ENCODE measurements at regions not wholly inside any gene's neighbourhood (a gene's known extent, or its start where the extent isn't known, plus 50 kb on each side); places are given as distances from the start of the nearest gene placed in this dataset.
"Not testable (repeated sequence)": the region's sequence is repeated elsewhere in the genome, so short reads cannot be mapped to it uniquely, and the experiment has no call there.

DNA sequence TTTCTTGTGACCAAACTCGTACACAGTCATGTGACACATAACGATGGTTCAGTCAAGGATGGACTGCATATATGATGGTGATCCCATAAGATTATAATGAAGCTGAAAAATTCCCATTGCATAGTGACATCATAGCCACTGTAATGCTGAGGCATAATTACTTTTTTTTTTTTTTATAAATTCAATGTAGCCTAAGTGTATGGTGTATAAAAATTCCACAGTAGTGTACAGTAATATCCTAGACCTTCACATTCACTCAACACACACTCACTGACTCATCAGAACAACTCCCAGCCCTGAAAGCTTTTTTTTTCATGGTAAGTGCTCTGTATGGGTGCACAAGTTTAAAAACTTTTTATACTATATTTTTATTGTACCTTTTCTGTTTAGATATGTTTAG is 105.0 kb downstream of the AREG start:
- H2AFZ ChIP-seq (ENCODE audit: low read depth, low read length), result no peak overlapping the region
- H3K9me3 ChIP-seq (ENCODE audit: low read length), result no peaks in the 10 kb centered on the region
- H3K4me1 ChIP-seq (ENCODE audit: insufficient read depth, low read length), result no peaks in the 10 kb centered on the region
- H3K36me3 ChIP-seq (ENCODE audit: insufficient read depth, low read length), result no peaks in the 10 kb centered on the region
- no peaks in the 10 kb centered on the region for H3K27me3 ChIP-seq (ENCODE audit: insufficient read depth, low read length)
- no peak overlapping the region for H3K4me3 ChIP-seq (ENCODE audit: low read length)

DNA sequence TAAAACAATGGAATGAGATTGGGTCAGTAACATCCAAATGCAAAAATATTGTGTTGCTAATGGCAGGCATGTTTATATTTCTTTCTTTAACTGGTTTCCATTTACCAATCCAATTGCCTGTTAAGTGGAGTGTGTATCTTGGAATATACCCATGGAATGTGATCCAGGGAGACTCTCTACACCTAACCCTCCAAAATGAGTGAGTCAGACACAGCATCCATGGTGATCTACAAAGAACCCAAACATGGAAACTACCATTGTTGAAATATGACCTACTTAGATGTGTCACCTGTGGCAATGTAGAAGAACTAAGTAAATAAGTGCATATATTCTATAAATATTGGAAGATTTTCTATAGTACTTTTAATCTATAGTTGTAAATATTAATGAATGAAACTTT is 110.3 kb downstream of the AREG start:
- no peaks in the 10 kb centered on the region for H3K4me1 ChIP-seq (ENCODE audit: insufficient read depth, low read length)
- no peaks in the 10 kb centered on the region for H3K27me3 ChIP-seq (ENCODE audit: insufficient read depth, low read length)
- no peak overlapping the region for H3K4me3 ChIP-seq (ENCODE audit: low read length)
- H3K9me3 ChIP-seq (ENCODE audit: low read length), result no peaks in the 10 kb centered on the region
- no peak overlapping the region for H2AFZ ChIP-seq (ENCODE audit: low read depth, low read length)
- no peaks in the 10 kb centered on the region for H3K36me3 ChIP-seq (ENCODE audit: insufficient read depth, low read length)

DNA sequence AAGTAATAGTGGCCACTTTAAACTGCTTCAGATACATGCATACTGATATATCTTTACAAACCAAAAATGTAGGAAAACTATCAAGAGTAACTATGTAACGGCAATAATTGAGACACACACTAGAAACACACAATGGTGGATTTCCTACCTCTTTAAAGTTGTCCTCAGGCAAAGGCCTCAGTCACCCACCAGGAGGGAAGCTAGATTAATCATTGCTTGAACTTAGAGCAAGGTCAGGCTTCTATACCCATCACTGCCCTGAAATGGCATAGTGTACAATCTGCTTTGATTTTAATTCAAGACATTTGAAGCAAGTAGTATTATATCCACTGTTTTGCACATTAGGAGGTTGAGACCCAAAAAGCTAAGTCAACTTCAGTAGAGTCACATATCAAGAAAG is 110.9 kb downstream of the AREG start:
- Histone ChIP-seq H3K4me3 (ENCODE audit: low read length) (no peak overlapping the region), H3K36me3 (ENCODE audit: insufficient read depth, low read length) (no peaks in the 10 kb centered on the region), H3K9me3 (ENCODE audit: low read length) (no peaks in the 10 kb centered on the region), H2AFZ (ENCODE audit: low read depth, low read length) (no peak overlapping the region), H3K27me3 (ENCODE audit: insufficient read depth, low read length) (no peaks in the 10 kb centered on the region), H3K4me1 (ENCODE audit: insufficient read depth, low read length) (no peaks in the 10 kb centered on the region)

DNA sequence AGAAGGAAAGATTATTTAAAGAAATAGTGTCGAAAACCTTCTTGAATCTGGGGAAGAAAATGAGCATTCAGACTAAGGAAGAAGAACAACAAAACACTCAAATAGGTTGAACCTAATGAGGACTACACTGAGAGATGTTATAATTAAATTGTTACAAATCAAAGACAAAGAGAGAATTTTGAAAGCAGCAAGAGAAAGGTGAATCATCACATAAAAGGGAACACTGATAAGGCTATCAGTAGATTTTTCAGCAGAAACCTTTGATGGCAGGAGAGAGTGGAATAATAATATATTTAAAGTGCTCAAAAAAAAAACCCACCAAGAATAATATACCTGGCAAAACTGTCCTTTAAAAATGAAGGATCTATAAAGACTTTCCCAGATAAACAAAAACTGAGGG is 114.9 kb downstream of the AREG start:
- Histone ChIP-seq H2AFZ (ENCODE audit: low read depth, low read length) (no peak overlapping the region), H3K27me3 (ENCODE audit: insufficient read depth, low read length) (no peaks in the 10 kb centered on the region), H3K9me3 (ENCODE audit: low read length) (no peaks in the 10 kb centered on the region), H3K4me3 (ENCODE audit: low read length) (no peak overlapping the region), H3K4me1 (ENCODE audit: insufficient read depth, low read length) (no peaks in the 10 kb centered on the region), H3K36me3 (ENCODE audit: insufficient read depth, low read length) (no peaks in the 10 kb centered on the region)

DNA sequence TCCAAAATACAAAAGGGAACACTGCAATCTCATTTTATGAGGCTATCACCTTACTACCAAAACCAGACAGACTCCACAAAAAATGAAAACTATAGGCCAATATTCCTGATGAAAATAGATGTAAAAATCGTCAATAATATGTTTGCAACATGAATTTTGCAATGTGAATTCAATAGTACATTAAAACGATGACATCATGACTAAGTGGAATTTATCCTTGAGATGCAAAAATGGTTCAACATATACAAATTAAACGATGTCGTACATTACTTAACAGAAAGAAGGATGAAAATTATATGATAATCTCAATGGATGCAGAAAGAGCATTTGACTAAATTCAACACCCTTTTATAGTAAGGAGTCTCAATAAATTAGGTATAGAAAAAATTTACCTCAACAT is 123.0 kb downstream of the AREG start:
- Histone ChIP-seq H3K36me3 (ENCODE audit: insufficient read depth, low read length) (no peaks in the 10 kb centered on the region), H3K27me3 (ENCODE audit: insufficient read depth, low read length) (no peaks in the 10 kb centered on the region), H2AFZ (ENCODE audit: low read depth, low read length) (no peak overlapping the region), H3K9me3 (ENCODE audit: low read length) (no peaks in the 10 kb centered on the region), H3K4me3 (ENCODE audit: low read length) (no peak overlapping the region), H3K4me1 (ENCODE audit: insufficient read depth, low read length) (no peaks in the 10 kb centered on the region)

DNA sequence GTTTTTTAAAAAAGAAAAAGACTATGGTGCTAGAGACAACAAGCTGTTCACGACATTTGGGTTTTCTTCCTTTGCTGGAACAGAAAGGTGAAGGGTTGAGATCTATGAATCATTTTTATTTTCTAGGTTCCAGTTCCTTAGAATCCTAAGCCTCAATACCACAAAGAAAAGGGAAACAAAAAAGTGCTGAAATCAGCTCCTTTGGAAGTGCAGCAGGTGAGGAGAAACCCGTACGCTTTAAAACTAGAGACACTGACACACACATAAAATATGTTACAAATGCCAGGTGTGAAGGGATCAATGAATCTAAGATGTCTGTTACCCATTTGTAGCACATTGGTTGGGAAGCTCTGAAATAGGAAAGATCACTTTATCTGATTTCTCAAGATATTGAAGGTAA is 125.2 kb downstream of the AREG start:
- H3K9me3 ChIP-seq (ENCODE audit: low read length), result no peaks in the 10 kb centered on the region
- no peaks in the 10 kb centered on the region for H3K4me1 ChIP-seq (ENCODE audit: insufficient read depth, low read length)
- no peaks in the 10 kb centered on the region for H3K36me3 ChIP-seq (ENCODE audit: insufficient read depth, low read length)
- H2AFZ ChIP-seq (ENCODE audit: low read depth, low read length), result no peak overlapping the region
- no peak overlapping the region for H3K4me3 ChIP-seq (ENCODE audit: low read length)
- no peaks in the 10 kb centered on the region for H3K27me3 ChIP-seq (ENCODE audit: insufficient read depth, low read length)

DNA sequence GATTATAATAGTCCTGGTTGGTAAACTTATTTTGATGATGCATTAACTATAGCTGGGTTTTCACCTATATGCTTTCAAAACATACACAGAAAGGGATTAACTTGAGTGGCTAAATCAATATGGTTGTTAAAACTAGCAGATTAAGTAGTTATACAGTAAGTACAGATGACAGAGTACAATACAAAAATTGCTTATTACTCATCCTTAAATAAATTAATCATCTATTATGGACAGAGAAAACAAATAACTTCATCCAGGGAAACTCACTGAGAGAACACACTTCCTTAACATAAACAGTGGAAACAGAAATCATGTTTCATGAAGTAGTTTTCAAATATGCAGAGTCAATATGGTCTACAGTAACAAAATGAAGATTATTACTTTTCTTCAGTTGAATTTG is 133.4 kb downstream of the AREG start:
- Histone ChIP-seq H2AFZ (ENCODE audit: low read depth, low read length) (no peak overlapping the region), H3K27me3 (ENCODE audit: insufficient read depth, low read length) (no peaks in the 10 kb centered on the region), H3K9me3 (ENCODE audit: low read length) (no peaks in the 10 kb centered on the region), H3K36me3 (ENCODE audit: insufficient read depth, low read length) (no peaks in the 10 kb centered on the region), H3K4me1 (ENCODE audit: insufficient read depth, low read length) (no peaks in the 10 kb centered on the region), H3K4me3 (ENCODE audit: low read length) (no peak overlapping the region)

DNA sequence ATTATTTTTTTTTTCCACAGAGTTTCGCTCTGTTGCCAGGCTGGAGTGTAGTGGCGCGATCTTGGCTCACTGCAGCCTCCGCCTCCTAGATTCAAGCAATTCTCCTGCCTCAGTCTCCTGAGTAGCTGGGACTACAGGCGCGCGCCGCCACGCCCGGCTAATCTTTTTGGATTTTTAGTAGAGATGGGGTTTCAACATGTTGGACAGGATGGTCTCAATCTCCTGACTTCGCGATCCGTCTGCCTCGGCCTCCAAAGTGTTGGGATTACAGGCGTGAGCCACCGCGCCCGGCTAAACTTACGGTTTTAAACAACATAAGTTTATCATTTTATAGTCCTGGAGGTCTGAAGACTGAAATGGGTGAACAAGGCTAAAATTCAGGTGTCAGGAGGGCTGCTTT is 133.9 kb downstream of the AREG start:
- H3K27me3 ChIP-seq (ENCODE audit: insufficient read depth, low read length); H2AFZ ChIP-seq (ENCODE audit: low read depth, low read length); H3K36me3 ChIP-seq (ENCODE audit: insufficient read depth, low read length); H3K4me1 ChIP-seq (ENCODE audit: insufficient read depth, low read length); H3K4me3 ChIP-seq (ENCODE audit: low read length); H3K9me3 ChIP-seq (ENCODE audit: low read length): not testable (repeated sequence)

DNA sequence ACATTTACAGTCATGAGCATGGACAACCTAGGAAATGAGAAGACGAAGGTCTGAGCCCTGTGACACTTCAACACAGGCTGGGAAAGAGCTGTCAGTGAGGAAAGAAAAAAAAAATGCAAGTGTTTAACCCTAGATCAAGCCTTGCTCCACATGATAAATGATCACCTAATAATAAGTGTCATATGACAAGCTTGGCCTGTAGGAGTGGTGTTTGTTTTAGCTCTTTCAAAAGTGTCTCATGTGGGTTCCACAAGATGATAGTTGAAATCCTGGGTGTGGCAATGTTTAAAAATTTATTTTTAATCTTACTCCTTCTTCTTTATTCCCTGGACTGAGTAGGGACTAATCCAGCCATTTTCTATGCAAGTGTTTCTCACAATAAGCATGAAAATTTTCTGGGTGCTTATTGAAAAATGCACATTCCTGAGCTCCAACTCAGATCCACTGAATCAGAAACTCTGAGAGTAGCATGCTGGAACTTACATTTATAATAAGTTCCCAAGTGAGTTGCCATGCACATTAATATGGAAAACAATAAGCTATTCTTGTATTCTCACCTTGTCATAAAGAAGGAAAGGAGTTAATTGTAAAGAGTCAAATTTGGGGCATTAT is 138.3 kb downstream of the AREG start:
- Histone ChIP-seq H3K4me1 (ENCODE audit: insufficient read depth, low read length) (no peaks in the 10 kb centered on the region), H2AFZ (ENCODE audit: low read depth, low read length) (no peak overlapping the region), H3K27me3 (ENCODE audit: insufficient read depth, low read length) (no peaks in the 10 kb centered on the region), H3K9me3 (ENCODE audit: low read length) (no peaks in the 10 kb centered on the region), H3K36me3 (ENCODE audit: insufficient read depth, low read length) (no peaks in the 10 kb centered on the region), H3K4me3 (ENCODE audit: low read length) (no peak overlapping the region)

DNA sequence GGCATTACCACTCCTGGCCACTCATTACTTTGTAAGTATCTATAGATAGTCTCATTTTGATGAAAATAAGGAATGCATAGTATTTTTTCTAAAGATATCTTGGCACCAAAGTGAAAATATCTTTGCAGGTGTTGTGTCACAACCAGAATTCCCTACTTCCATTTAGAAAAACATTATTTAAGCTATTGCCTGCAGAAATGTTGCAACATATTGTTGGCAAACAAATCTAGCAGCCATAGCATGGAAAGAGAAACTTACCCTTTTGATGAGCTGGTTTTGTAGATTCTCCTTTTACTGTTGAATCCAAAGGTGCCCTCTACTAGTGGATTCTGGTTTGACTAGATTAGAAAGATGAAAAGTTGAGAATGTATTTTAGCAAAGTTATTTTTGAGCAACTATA is 138.8 kb downstream of the AREG start:
- H3K27me3 ChIP-seq (ENCODE audit: insufficient read depth, low read length), result no peaks in the 10 kb centered on the region
- H3K4me1 ChIP-seq (ENCODE audit: insufficient read depth, low read length), result no peaks in the 10 kb centered on the region
- H3K4me3 ChIP-seq (ENCODE audit: low read length), result no peak overlapping the region
- H2AFZ ChIP-seq (ENCODE audit: low read depth, low read length), result no peak overlapping the region
- no peaks in the 10 kb centered on the region for H3K9me3 ChIP-seq (ENCODE audit: low read length)
- no peaks in the 10 kb centered on the region for H3K36me3 ChIP-seq (ENCODE audit: insufficient read depth, low read length)

DNA sequence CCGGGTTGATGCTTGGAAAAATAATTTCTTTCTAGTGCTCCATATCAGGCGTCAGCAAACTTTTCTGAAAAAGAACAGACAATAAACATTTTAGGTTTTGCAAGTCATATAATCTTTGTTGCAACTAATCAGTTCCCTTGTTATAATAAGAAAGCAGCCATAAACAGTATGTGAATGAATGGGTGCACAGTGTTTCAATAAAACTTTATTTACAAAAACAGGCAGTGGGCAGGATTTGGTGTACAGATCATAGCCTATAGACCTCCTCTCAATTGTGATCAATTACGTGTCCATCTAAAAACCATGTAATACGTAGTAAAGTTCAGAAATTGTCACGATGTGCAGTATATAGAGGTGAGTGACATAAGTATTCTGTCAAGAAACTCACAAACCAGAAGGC is 143.4 kb downstream of the AREG start:
- Histone ChIP-seq H3K27me3 (ENCODE audit: insufficient read depth, low read length) (no peaks in the 10 kb centered on the region), H3K36me3 (ENCODE audit: insufficient read depth, low read length) (no peaks in the 10 kb centered on the region), H2AFZ (ENCODE audit: low read depth, low read length) (no peak overlapping the region), H3K9me3 (ENCODE audit: low read length) (no peaks in the 10 kb centered on the region), H3K4me1 (ENCODE audit: insufficient read depth, low read length) (no peaks in the 10 kb centered on the region), H3K4me3 (ENCODE audit: low read length) (no peak overlapping the region)

DNA sequence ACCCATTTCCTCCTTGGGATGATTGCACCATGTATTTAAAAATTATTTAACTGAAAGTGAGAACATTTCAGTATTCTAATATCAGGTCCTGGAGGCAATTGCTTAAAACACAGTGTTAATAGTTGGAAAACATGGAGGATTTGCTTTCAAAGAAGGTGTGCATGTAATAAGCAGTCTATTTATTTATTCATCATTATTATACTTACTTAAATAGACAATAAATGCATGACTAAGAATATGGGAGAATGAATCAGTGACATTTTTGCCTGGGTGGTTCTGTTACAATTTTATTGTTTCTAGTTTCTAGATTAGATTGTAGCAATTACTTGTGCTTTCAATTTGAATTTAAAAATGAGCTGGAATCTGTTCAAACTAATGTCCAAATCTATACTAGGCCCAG is 145.5 kb downstream of the AREG start:
- H3K27me3 ChIP-seq (ENCODE audit: insufficient read depth, low read length), result no peaks in the 10 kb centered on the region
- no peak overlapping the region for H3K4me3 ChIP-seq (ENCODE audit: low read length)
- no peaks in the 10 kb centered on the region for H3K4me1 ChIP-seq (ENCODE audit: insufficient read depth, low read length)
- H3K9me3 ChIP-seq (ENCODE audit: low read length), result no peaks in the 10 kb centered on the region
- H3K36me3 ChIP-seq (ENCODE audit: insufficient read depth, low read length), result no peaks in the 10 kb centered on the region
- no peak overlapping the region for H2AFZ ChIP-seq (ENCODE audit: low read depth, low read length)

DNA sequence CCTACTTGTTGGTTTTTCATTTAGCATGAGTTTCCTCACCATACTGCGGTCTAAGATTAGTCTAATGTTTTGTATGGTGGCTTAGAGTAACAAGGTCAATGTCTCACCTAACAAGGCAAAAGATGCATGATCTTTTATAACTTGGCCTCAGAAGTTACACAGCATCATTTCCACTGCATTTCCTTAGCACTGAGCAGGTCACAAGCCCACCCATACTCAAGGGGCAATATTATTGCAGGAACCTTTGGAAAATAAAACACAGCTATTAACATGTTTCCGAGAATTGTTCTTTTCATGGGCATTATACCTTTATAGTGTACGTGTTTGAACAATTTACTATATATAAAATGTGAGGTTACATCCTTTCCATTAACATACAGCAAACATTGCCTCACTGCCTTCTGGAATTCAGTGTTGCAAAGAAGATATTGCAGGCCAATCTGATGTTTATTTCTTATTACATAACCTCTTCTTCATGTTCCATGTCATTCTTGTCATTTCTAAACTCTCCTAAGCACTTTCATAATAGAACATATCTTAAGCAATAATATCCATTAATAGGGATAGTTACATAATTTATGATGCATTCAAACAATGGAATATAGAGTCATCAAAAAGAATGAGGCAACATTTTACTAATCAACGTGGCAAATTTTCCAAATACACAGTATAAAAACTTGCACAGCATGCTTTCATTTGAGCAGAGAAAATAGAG is 153.8 kb downstream of the AREG start:
- H3K4me1 ChIP-seq (ENCODE audit: insufficient read depth, low read length), result no peaks in the 10 kb centered on the region
- no peaks in the 10 kb centered on the region for H3K27me3 ChIP-seq (ENCODE audit: insufficient read depth, low read length)
- no peak overlapping the region for H3K4me3 ChIP-seq (ENCODE audit: low read length)
- no peaks in the 10 kb centered on the region for H3K36me3 ChIP-seq (ENCODE audit: insufficient read depth, low read length)
- no peaks in the 10 kb centered on the region for H3K9me3 ChIP-seq (ENCODE audit: low read length)
- H2AFZ ChIP-seq (ENCODE audit: low read depth, low read length), result no peak overlapping the region

DNA sequence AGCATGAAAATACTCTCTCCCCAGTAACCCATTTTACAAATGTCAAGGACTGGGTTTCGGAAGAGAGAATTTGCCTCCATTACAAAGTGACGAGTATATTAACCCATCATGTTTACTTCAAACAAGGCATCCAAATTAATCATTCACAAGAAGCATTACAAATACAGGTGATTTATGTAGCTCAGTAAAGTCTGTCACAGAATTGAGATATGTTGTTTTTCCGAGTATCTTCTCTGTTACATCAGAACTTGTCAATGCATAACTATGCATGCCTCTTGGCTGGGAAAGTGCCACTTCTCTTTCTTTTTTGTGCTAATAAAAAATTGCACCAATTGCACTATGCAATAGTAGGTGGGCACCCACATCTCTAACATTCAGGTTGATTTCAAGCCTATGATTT is 158.2 kb downstream of the AREG start:
- no peaks in the 10 kb centered on the region for H3K9me3 ChIP-seq (ENCODE audit: low read length)
- no peak overlapping the region for H3K4me3 ChIP-seq (ENCODE audit: low read length)
- H2AFZ ChIP-seq (ENCODE audit: low read depth, low read length), result no peak overlapping the region
- no peaks in the 10 kb centered on the region for H3K4me1 ChIP-seq (ENCODE audit: insufficient read depth, low read length)
- H3K27me3 ChIP-seq (ENCODE audit: insufficient read depth, low read length), result no peaks in the 10 kb centered on the region
- H3K36me3 ChIP-seq (ENCODE audit: insufficient read depth, low read length), result no peaks in the 10 kb centered on the region

Data from neuron (in vitro differentiated cells).